ENCODE measurements at regions not wholly inside any gene's neighbourhood (a gene's known extent, or its start where the extent isn't known, plus 50 kb on each side); places are given as distances from the start of the nearest gene placed in this dataset. TPM values are rescaled to one million over a fixed set of nuclear protein-coding genes. Genes with fewer than 3 reads are reported as not detected.

GRCh38 chr2:121161272-121161671 lies 123.7 kb downstream of the TFCP2L1 start:
- H3K27ac ChIP-seq, result no peak overlapping the region
- no peak for TF ChIP-seq POLR2A (IDR thresholded peaks at IDR 0.05)
- TF ChIP-seq, protein P1, sequence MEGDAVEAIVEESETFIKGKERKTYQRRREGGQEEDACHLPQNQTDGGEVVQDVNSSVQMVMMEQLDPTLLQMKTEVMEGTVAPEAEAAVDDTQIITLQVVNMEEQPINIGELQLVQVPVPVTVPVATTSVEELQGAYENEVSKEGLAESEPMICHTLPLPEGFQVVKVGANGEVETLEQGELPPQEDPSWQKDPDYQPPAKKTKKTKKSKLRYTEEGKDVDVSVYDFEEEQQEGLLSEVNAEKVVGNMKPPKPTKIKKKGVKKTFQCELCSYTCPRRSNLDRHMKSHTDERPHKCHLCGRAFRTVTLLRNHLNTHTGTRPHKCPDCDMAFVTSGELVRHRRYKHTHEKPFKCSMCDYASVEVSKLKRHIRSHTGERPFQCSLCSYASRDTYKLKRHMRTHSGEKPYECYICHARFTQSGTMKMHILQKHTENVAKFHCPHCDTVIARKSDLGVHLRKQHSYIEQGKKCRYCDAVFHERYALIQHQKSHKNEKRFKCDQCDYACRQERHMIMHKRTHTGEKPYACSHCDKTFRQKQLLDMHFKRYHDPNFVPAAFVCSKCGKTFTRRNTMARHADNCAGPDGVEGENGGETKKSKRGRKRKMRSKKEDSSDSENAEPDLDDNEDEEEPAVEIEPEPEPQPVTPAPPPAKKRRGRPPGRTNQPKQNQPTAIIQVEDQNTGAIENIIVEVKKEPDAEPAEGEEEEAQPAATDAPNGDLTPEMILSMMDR (IDR thresholded peaks at IDR 0.05), result no peak
- H3K4me1 ChIP-seq, result no peaks in the 10 kb centered on the region
- no peaks in the 10 kb centered on the region for H3K27me3 ChIP-seq
- no peak overlapping the region for H3K4me3 ChIP-seq
- no peaks in the 10 kb centered on the region for H3K9me3 ChIP-seq
- DNase-seq, result no peak
- no peaks in the 10 kb centered on the region for H3K36me3 ChIP-seq
- intact Hi-C loops (cut with DNase I; ENCODE audit: low total_unique reads), result no loop called here

- Histone ChIP-seq H3K4me3 (no peak overlapping the region), H3K27me3 (no peaks in the 10 kb centered on the region), H3K27ac (no peak overlapping the region), H3K4me1 (no peaks in the 10 kb centered on the region), H3K36me3 (no peaks in the 10 kb centered on the region), H3K9me3 (no peaks in the 10 kb centered on the region)
- intact Hi-C loops (cut with DNase I; ENCODE audit: low total_unique reads), result no loop called here
- DNase-seq, result no peak
- TF ChIP-seq, protein P1 (IDR thresholded peaks at IDR 0.05), result no peak
- TF ChIP-seq POLR2A (IDR thresholded peaks at IDR 0.05), result no peak
Measured at GRCh38 chr2:121162893-121163292, 122.1 kb downstream of the TFCP2L1 start.

DNA sequence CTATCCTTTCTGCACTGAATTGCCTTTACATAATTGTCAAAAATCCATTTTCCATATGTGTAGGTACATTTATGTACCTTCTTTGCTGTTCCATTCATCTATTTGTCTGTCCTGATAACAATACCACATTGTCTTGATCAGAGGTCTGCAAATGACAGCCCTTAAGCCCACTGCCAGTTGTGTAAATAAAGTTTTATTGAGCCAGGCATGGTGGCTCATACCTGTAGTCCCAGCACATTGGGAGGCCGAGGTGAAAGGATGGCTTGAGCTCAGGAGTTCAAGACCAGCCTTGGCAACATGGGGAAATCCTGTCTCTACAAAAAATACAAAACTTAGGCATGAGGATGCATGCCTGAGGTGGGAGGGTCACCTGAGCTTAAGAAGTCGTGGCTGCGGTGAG lies 121.0 kb downstream of the TFCP2L1 start:
- no peaks in the 10 kb centered on the region for H3K9me3 ChIP-seq
- TF ChIP-seq, protein P1 (IDR thresholded peaks at IDR 0.05), result no peak
- TF ChIP-seq POLR2A (IDR thresholded peaks at IDR 0.05), result no peak
- intact Hi-C loops (cut with DNase I; ENCODE audit: low total_unique reads), result no loop called here
- no peaks in the 10 kb centered on the region for H3K27me3 ChIP-seq
- H3K36me3 ChIP-seq, result no peaks in the 10 kb centered on the region
- no peaks in the 10 kb centered on the region for H3K4me1 ChIP-seq
- no peak overlapping the region for H3K27ac ChIP-seq
- H3K4me3 ChIP-seq, result no peak overlapping the region
- DNase-seq, result no peak

- Histone ChIP-seq H3K27ac (no peak overlapping the region), H3K4me1 (no peaks in the 10 kb centered on the region), H3K9me3 (no peaks in the 10 kb centered on the region), H3K4me3 (no peak overlapping the region), H3K36me3 (no peaks in the 10 kb centered on the region), H3K27me3 (no peaks in the 10 kb centered on the region)
- intact Hi-C loops (cut with DNase I; ENCODE audit: low total_unique reads), result no loop called here
- DNase-seq, result no peak
- no peak for TF ChIP-seq POLR2A (IDR thresholded peaks at IDR 0.05)
- TF ChIP-seq, protein P1 (IDR thresholded peaks at IDR 0.05), result no peak
Measured at GRCh38 chr2:121165038-121165542, 119.9 kb downstream of the TFCP2L1 start.

Small RNAs in the stretch of these regions (small RNA-seq; reads per million reads assigned to genes)
- not detected for gene RF00019
